A673 (cell line): ENCODE measurements at regions not wholly inside any gene's neighbourhood (a gene's known extent, or its start where the extent isn't known, plus 50 kb on each side); places are given as distances from the start of the nearest gene placed in this dataset.

Experiments
- BruUV-seq: library from RNA; stranded (reverse); fragments of 400-500 nt; replicated peaks from 2 replicates; lab custom pipeline; 2021; lab: Mats Ljungman, UMichigan
- CTCF ChIA-PET: fragments of 300-600 bp; sonication (Branson Sonifier 250); formaldehyde crosslinking; loops from one replicate; lab custom pipeline; 2022; ENCODE audit warnings: antibody characterized with exemption; lab: Charles Lee
- POLR2A ChIA-PET: fragments of 300-600 bp; sonication (Branson Sonifier 250); formaldehyde crosslinking; loops from one replicate; lab custom pipeline; 2022; ENCODE audit warnings: antibody characterized with exemption; ENCODE audit not compliant: low non-redundant PET; lab: Charles Lee
- DNase-seq: peaks from one replicate; pipeline ENCODE4 v3.0.0-alpha.2; 2015; ENCODE audit warnings: low spot score
- H3K27ac ChIP-seq: fragments of 200-600 bp; sonication (generic); 2 replicates; pipeline ENCODE4 v1.5.1; 2016; ENCODE audit warnings: mixed run types, low read depth, mild to moderate bottlenecking, mixed read lengths, antibody characterized with exemption, low read length; ENCODE audit not compliant: poor library complexity, severe bottlenecking
- H3K27me3 ChIP-seq: fragments of 200-600 bp; sonication (generic); replicated peaks from 2 replicates; pipeline ENCODE4 v1.6.1; 2017; ENCODE audit warnings: mixed run types, low read depth, mild to moderate bottlenecking, mixed read lengths, antibody characterized with exemption, low read length; ENCODE audit not compliant: insufficient read depth, poor library complexity
- H3K36me3 ChIP-seq: fragments of 200-600 bp; sonication (generic); 2 replicates; pipeline ENCODE4 v1.6.1; 2016; ENCODE audit warnings: mixed run types, mild to moderate bottlenecking, mixed read lengths, antibody characterized with exemption, low read length; ENCODE audit not compliant: insufficient read depth, poor library complexity, severe bottlenecking
- H3K4me1 ChIP-seq: fragments of 200-600 bp; sonication (generic); 2 replicates; pipeline ENCODE4 v1.6.1; 2017; ENCODE audit warnings: mixed run types, mild to moderate bottlenecking, mixed read lengths, antibody characterized with exemption, low read length; ENCODE audit not compliant: insufficient read depth, poor library complexity, severe bottlenecking
- H3K4me3 ChIP-seq: fragments of 200-600 bp; sonication (generic); 2 replicates; pipeline ENCODE4 v1.5.1; 2016; ENCODE audit warnings: low read depth, mixed run types, mild to moderate bottlenecking, mixed read lengths, low read length; ENCODE audit not compliant: poor library complexity, severe bottlenecking
- H3K9me3 ChIP-seq: fragments of 200-600 bp; sonication (generic); 2 replicates; pipeline ENCODE4 v1.6.1; 2016; ENCODE audit warnings: mixed run types, low read depth, mild to moderate bottlenecking, mixed read lengths, antibody characterized with exemption, low read length; ENCODE audit not compliant: poor library complexity, severe bottlenecking
- CTCF ChIP-seq: fragments of 300-800, 200-600 bp; sonication (generic); conservative IDR thresholded peaks from 2 replicates; pipeline ENCODE4 v1.5.1; 2017; ENCODE audit warnings: low read depth, mild to moderate bottlenecking, antibody characterized with exemption, low read length, moderate library complexity, mixed read lengths
- EZH2 ChIP-seq: fragments of 200-600 bp; sonication (generic); IDR thresholded peaks from 2 replicates; pipeline ENCODE4 v1.6.1; 2017; ENCODE audit warnings: borderline replicate concordance, low read depth, mild to moderate bottlenecking, mixed read lengths, antibody characterized with exemption, low read length; ENCODE audit not compliant: poor library complexity, severe bottlenecking
- intact Hi-C: fragments of 100-400 bp; cut with micrococcal nuclease; formaldehyde crosslinking; loops from one replicate; pipeline ENCODE4 v1.10.0; 2022; ENCODE audit not compliant: unreplicated experiment

- H3K36me3 ChIP-seq = no peaks in the 10 kb centered on the region
- H3K9me3 ChIP-seq = peaks cover 3% of the 10 kb centered on the region
- intact Hi-C loops = no loop called here
- no peaks in the 10 kb centered on the region for H3K4me1 ChIP-seq
- TF ChIP-seq EZH2 = no peak
- TF ChIP-seq CTCF = no peak
- H3K27ac ChIP-seq = no peak overlapping the region
- ChIA-PET CTCF (no interaction called here), POLR2A (interaction anchor here (0.6 kb wide), 1 partner anchor 13 kb away, joined by 4 read pairs; no protein-coding TSS in a partner anchor)
- no TSS peak for BruUV-seq
- no peaks in the 10 kb centered on the region for H3K27me3 ChIP-seq
- no peak for DNase-seq
- H3K4me3 ChIP-seq = no peak overlapping the region
Measured at GRCh38 chr6:164169355-164169754, 754.8 kb downstream of the QKI start.

- DNase-seq = no peak
- no peak for TF ChIP-seq CTCF
- TF ChIP-seq EZH2 = no peak
- no TSS peak for BruUV-seq
- ChIA-PET POLR2A (no interaction called here), CTCF (no interaction called here)
- intact Hi-C loops = no loop called here
- no peak overlapping the region for H3K4me3 ChIP-seq
- no peaks in the 10 kb centered on the region for H3K4me1 ChIP-seq
- no peaks in the 10 kb centered on the region for H3K27me3 ChIP-seq
- H3K27ac ChIP-seq = no peak overlapping the region
- H3K36me3 ChIP-seq = no peaks in the 10 kb centered on the region
- peaks cover 3% of the 10 kb centered on the region for H3K9me3 ChIP-seq
Measured at GRCh38 chr6:164168595-164168994, 754.1 kb downstream of the QKI start.

- Histone ChIP-seq H3K4me1 (no peaks in the 10 kb centered on the region), H3K4me3 (no peak overlapping the region), H3K27ac (no peak overlapping the region), H3K36me3 (no peaks in the 10 kb centered on the region), H3K9me3 (peaks cover 3% of the 10 kb centered on the region), H3K27me3 (no peaks in the 10 kb centered on the region)
- CTCF ChIA-PET = no interaction called here
- DNase-seq = no peak
- no TSS peak for BruUV-seq
- intact Hi-C loops = no loop called here
- POLR2A ChIA-PET = no interaction called here
- TF ChIP-seq CTCF (no peak), EZH2 (no peak)
Measured at GRCh38 chr6:164167873-164168405, 753.4 kb downstream of the QKI start.
